IPS-NIHi11 (cell line): ENCODE measurements at regions not wholly inside any gene's neighbourhood (a gene's known extent, or its start where the extent isn't known, plus 50 kb on each side); places are given as distances from the start of the nearest gene placed in this dataset.
"Not testable (repeated sequence)": the region's sequence is repeated elsewhere in the genome, so short reads cannot be mapped to it uniquely, and the experiment has no call there.

Experiments
- DNase-seq: peaks from one replicate; pipeline ENCODE4 v3.0.0; 2012; ENCODE audit warnings: mixed read lengths, low spot score

DNA sequence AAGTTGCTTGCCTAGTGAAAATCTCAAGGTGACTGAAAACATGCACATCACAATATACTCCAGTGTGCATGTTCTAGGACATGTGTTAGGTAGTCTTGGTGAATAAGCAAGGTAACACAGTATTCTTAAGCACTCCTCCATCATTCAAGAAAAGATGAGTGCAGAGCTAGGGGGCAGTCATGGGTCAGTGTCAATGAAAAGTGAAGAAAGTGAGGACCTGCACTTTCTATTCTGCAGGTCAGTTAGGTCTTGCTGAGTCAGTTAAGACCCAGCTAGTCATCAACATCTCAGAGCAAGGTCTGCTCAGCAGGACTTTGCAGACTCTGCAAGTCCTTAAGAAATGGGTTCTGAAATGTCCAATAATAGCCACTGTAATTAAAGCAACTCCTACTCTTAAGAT lies 754.1 kb downstream of the TTLL7 start:
- DNase-seq = peak; percentile 2

DNA sequence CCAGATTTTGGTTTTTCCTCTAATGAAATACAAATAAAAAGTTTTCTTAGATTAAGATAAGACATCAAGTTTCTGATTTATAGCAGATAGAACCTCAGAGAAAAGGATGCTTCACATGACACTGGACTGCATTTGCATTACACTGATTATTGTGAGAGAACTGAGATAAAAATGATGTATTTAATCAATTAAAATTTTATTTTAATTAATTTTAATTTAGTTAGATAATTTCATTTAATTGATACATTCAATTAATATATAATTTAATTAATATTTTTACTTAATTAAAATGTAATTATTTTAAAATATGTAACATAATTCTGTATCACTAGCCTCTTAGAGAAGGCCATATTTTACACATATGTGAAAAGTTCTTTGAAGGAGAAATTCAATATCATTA lies 759.4 kb downstream of the TTLL7 start:
- DNase-seq = not testable (repeated sequence)

DNA sequence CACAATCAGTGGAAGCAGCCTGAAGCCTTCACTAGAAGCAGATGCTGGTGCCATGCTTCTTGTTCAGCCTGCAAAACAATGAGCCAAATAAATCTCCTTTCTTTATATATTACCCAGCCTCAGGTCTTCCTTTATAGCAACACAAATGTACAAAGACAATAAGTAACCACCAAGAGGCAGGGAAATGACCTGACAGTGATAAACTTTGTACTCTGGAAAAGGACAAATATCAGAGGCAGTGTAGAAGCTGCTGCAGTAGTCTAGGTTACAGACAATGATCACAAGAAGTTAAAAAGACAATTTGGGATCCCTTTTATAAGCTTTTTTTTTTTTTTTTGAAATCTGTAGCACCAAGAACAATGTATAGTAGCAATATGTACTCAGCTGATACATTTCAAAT lies 760.3 kb downstream of the TTLL7 start:
- not testable (repeated sequence) for DNase-seq

DNA sequence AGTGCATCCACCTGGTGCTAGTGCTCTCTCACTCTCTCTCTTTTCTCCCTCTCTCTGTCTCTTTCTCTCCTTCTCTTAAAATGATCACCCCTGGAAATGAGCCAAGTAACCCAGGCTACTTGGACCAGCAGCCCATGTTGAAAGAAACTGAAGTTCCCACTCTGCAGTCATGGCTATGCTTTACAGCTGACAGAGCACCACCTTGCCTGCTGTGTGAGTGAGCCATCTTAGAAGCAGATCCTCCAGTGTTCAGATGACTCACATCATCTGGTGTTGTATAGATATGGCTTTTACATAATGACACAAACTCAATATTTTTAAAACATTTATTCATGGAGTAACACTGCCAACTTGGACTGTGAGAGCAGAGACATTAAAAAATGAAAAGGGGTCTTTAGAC lies 779.1 kb downstream of the TTLL7 start:
- DNase-seq = not testable (repeated sequence)

DNA sequence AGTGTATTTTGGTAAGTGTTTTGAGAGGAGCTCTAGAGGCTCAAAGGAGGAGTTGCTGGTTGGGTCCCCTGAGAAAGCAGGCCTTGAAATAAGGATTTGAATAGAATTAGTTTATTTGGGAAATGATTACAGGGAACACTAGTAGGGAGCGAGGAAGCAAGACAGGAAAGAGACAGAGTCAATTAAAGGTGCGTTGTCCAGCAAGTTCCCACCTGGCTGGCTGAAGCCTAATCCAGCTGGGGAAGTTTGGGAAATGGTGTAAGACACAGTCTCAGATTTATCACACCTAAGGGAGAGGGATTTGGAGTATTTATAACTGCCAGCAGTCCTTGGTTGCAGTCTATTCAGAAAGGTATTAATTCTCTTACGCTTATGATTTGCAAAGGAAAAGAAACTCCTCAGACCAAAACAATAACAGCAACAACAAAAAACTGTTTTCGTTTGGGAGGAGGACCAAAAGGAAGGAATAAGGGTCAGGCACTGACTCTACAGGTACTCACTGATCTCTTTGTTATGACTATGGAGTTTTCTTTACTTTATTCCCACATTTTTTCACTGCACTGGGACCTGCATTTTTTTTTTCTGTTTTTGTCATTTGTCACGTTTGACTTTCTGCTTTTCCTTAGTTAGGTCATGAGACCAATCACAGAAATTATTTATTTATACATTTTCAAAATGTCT lies 780.8 kb downstream of the TTLL7 start:
- not testable (repeated sequence) for DNase-seq

DNA sequence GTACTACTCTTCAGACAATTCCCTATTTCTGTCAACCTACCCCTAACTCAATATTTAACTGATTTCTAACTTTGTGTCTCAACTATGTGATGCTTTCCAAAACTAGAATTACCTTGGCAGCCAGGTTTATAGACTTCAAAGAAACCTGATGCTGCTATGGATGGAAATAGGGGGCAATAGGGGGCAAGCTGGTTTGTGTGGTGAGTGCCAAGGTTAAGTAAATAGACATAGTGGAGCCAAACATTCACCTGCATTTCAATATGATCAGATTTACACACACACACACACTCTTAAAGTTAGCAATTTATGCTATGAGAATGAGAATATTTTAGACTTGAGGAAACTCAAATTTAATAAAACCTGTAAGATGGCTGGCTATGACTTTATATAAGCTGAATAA lies 784.6 kb downstream of the TTLL7 start:
- DNase-seq = not testable (repeated sequence)

DNA sequence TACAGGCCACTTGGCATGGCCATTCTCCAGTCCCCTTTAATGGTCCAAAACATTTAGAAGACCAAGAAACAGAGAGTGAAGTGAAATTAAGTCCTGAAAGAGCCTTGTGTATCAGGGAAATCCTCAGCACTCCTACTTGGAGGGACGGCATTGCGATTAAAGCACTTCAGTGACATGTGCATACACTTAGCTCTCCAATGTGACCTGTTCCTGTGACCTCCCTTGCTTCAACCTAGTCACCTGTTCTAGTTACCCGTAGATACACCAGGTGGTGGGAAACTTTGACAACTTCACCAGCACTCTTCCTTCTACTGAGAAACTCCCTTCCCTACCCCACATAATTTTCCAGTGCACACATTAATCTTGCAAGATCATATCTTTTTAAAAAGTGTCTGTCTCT lies 785.3 kb downstream of the TTLL7 start:
- not testable (repeated sequence) for DNase-seq

DNA sequence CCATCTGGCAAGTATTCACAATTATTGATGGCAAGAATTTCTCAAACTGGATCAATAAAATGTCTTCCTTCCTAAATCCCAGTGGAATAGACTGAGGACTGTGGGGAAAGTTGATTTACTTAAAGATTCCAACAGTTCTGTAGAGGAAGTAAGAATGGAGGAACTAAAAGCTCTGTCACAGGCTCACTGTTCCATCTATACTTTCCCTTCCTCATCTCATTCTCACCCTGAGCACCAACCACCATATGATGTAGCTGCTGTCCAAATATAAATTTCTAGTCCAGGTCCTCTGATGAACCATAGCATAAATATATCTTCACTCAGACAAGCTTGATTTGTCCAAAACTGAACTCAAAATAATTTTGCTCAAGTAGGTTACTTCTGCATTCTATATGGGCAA lies 786.9 kb downstream of the TTLL7 start:
- not testable (repeated sequence) for DNase-seq

DNA sequence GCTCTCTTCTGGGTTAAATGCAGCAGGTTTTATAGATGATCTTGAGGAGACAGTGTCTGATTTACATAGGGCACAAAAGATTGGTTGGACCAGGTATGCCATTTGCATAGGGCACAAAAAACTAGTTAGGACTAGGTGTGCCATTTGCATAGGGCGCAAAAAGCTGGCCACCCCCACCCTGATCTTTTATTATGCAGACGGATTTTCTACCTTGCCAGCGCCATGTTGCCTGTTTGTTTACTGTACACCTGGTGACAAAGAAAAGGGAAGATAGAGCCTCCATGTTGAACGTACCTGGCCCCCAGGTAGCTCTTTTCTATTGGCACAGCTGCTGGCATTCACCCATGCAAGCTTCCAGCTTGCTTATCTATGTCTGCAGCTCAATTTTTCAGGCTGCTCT lies 790.4 kb downstream of the TTLL7 start:
- DNase-seq = not testable (repeated sequence)

DNA sequence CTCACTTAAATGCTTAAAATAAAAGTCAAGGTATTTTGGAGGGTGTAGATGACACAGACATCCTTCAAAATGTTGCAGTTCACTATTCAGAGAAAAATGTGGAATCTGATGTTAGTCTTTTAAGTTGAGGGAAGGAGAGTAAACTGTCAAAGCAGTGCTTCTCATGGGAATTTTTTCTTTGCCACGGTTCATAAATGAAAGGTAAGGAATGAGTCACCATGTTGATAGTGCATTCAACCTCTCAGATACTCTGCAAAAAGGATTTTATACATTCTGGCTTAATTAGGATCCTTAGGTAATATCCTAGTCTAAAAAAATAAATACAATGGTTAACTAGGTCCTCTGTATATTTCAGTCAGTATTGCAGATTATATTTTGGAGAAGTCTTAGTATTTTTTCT lies 804.3 kb downstream of the TTLL7 start:
- DNase-seq = not testable (repeated sequence)

DNA sequence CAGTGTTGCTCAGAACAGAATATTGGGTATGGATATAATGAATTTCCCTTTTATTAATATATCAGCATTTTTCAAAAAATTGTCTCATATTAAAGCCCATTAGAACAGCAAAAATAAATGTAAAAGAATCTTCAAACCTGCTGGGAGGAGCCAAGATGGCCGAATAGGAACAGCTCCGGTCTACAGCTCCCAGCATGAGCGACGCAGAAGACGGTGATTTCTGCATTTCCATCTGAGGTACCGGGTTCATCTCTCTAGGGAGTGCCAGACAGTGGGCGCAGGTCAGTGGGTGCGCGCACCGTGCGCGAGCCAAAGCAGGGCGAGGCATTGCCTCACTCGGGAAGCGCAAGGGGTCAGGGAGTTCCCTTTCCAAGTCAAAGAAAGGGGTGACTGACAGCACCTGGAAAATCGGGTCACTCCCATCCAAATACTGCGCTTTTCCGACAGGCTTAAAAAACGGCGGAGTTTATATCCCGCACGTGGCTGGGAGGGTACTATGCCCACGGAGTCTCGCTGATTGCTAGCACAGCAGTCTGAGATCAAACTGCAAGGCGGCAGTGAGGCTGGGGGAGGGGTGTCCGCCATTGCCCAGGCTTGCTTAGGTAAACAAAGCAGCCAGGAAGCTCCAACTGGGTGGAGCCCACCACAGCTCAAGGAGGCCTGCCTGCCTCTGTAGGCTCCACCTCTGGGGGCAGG lies 816.8 kb downstream of the TTLL7 start:
- DNase-seq = not testable (repeated sequence)

DNA sequence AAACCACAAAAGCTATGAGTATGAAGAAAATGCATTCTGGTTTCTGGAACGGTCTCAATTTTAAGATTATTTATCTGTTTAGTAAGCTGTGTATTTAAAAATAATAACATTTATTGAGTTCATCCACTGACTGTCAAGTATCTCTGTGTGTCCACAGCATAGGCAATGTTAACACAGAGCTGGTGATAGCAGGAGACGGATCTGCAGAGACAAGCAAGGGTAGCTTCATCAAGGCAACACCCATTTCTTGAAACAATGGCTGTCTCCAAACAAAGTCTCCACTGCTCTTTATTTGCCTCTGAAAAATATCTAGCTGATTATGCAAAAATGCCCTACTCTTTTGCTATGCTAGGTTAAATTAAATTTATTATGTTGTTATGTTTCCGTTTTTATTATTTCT lies 818.3 kb downstream of the TTLL7 start:
- not testable (repeated sequence) for DNase-seq

DNA sequence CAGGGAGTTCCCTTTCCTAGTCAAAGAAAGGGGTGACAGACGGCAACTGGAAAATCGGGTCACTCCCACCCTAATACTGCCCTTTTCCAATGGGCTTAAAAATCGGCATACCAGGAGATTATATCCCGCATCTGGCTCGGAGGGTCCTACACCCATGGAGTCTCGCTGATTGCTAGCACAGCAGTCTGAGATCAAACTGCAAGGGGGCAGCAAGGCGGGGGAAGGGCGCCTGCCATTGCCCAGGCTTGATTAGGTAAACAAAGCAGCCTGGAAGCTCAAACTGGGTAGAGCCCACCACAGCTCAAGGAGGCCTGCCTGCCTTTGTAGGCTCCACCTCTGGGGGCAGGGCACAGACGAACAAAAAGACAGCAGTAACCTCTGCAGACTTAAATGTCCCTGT lies 831.3 kb downstream of the TTLL7 start:
- DNase-seq = not testable (repeated sequence)

DNA sequence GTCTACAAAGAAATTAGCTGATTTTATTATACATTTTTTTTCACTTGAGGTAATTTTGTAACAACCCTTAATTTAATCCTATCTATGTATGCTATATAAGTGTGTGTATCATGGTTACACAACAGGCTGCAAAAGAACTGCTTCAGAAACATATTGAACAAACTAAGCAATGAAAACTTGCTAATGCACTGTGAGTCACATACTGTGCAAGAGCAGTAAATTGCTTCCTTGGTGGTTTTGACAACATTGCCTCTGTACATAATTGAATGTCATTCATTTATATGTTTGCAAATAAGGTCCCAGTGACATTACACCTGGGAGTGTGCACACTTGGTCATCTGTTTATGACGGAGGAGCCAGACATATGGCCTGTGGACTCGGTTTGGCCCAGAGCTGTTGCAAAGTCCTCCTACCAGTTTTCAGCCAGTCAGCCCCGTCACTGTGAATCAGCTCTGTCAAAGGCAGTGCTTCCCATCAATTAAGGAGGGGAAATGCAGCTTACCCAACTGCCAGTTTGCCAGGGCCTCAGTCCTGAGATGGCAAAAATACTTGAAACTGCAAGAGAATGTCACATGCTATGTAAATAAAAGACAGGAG lies 835.0 kb downstream of the TTLL7 start:
- not testable (repeated sequence) for DNase-seq

DNA sequence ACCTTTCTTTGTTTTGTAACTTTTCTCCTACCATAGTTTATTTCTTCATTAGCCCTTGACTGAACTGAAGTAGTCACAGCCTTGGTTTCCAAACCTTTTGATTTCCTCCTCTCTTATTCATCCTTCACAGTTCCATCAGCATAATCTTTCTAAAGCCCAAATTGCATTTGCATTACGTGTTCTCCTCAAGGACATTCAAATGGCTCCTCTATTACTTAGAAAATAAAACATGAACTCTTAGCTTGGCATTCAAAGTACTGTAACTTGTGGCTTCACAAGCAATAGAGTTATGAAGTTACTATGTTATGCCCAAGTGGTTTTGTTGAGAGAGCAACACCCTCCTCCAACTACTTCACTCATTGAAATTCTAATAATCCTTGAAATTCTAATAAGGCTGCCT lies 840.0 kb downstream of the TTLL7 start:
- DNase-seq = not testable (repeated sequence)

DNA sequence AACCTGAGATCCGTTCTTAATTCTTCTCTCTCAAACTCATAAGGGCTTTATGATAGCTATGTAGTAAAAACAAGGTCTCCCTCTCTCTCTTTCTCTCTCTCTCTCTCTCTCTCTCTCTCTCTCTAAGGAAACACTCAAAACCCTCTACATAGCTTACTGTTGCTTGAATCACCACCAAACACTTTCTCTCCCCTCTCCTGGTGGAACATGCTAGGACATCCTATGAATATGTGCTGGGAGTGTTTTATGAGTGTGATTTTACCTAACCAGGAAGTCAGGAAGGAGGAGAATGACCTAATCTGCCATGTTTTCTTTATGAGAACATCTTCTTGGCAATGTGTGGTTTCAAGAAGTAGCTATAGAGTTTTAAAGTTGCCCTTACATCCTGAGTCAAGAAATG lies 844.6 kb downstream of the TTLL7 start:
- DNase-seq = not testable (repeated sequence)

DNA sequence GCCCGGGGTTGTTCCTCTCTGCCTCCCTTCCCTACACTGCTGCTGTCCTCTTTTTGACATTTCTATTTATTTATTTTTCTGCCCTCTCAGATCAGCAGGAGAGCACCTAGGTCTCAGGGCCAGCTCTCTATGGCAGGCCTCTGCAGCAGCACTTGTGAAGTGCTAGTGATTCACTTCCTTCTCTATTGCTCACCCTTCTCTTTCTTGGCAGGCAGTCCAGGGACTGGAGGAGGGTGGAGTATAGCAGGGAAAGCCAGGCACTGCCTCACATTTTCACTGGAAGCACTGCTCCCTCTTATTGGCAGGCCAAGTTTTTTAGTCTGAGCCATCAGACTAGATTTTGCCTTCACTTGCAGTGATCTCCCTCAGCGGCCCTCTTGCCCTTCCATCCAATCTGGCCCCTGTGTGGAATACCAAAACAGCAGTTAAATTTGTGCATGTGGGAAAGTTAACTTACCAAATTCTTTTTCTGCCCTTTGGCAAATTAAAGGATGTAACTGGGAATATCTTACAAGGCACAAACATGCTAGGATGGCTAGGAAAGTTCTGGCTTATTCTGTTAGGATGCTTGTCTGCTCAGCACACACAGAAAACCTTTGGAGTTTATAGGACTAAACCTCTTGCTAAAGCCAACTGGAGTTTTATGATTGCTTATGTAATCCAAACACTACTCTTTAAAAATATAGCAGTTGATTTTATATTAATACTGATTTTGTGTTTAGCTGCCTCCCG lies 847.6 kb downstream of the TTLL7 start:
- DNase-seq = not testable (repeated sequence)

DNA sequence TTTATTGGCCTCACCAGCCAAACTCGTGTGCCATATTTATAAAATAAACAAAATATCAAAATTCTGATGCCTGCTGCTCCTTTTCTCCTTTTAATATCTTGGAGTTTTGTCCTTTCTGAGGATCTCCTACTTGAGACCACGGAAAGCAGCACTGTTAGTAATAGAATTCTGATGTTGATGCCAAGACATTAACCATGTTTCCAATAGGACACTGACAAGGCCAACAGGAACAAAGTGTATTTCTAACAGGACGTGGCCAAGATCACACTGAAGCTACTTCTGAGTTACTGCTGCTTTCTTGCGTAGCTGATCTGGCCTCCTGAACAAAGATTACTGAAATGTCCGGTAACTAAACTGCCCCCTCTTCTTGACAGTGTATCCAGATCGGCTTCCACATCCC lies 848.5 kb downstream of the TTLL7 start:
- DNase-seq = not testable (repeated sequence)

DNA sequence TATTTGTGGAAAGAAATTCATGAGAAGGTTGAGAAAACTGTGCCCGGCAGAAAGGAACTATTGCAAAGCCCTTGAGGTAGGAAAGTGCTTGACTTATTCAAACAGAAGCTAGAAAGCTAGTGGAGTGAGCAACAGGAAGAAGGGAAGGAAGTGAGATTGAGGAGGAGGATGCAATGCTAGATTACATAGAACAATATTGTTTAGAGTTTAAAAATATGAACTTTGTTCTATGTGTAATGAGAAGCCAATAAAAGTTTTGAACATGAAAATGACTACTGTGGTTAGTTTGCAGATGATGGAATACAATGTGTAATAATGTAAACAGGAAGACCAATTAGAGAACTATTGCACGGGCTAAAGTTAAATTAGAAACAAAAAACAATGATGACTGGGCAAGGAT lies 853.1 kb downstream of the TTLL7 start:
- not testable (repeated sequence) for DNase-seq

DNA sequence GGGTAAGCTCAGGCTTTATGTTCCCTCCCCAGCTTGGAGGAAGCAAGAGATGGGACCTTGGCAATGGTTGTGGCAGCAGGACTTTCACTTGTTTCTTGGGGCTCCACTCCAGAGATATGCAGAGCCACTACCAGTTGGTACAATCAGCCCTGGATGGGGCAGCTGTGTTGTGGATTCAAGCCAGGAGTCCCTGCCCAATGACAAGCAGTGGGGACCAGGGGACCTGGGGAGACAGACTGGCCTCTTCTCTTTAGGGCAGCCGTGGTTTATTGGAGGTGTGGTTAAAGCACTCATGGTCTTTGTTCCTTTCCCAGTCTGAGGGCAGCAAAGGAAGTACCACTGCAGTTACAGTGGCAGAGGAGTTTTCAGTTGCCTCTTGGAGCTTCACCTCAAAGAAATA lies 856.1 kb downstream of the TTLL7 start:
- DNase-seq = not testable (repeated sequence)

DNA sequence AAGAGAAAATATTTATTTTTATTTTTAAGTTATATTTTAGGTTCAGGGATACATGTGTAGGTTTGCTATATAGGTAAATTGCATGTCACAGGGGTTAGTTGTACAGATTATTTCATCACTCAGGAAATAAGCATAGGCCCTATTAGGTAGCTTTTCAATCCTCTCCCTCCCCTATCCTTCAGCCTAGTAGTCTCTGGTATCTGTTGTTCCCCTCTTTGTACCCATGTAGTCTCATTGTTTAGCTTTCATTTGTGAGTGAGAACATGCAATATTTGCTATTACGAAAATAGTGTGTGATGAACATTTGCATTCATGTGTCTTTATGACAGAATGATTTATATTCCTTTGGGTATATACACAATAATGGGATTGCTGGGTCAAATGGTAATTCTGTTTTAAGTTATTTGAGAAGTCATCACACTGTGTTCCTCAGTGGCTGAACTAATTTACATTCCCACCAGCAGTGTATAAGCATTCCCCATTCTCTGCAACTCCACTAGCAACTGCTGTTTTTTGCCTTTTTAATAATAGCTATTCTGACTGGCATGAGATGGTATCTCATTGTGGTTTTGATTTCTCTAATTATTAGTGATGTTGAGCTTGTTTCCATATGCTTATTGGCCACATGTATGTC lies 863.3 kb downstream of the TTLL7 start:
- not testable (repeated sequence) for DNase-seq
